Progenitor cell of endocrine pancreas (in vitro differentiated cells): ENCODE measurements at regions not wholly inside any gene's neighbourhood (a gene's known extent, or its start where the extent isn't known, plus 50 kb on each side); places are given as distances from the start of the nearest gene placed in this dataset.
"Not testable (repeated sequence)": the region's sequence is repeated elsewhere in the genome, so short reads cannot be mapped to it uniquely, and the experiment has no call there.

Experiments used
- DNase-seq: peaks from one replicate; pipeline ENCODE4 v3.0.0; 2021; ENCODE audit warnings: low spot score; ENCODE audit not compliant: unreplicated experiment
- H3K27ac Mint-ChIP-seq: 2 replicates; pipeline ENCODE4 v1.8.0; 2021; ENCODE audit warnings: mild to moderate bottlenecking, moderate library complexity, mixed read lengths
- H3K27me3 Mint-ChIP-seq: 2 replicates; pipeline ENCODE4 v1.8.0; 2021; ENCODE audit warnings: mixed read lengths
- H3K36me3 Mint-ChIP-seq: 2 replicates; pipeline ENCODE4 v1.8.0; 2022; ENCODE audit warnings: mixed read lengths; ENCODE audit not compliant: insufficient read depth
- H3K4me1 Mint-ChIP-seq: 2 replicates; pipeline ENCODE4 v1.8.0; 2021; ENCODE audit warnings: low read depth, mixed read lengths
- H3K4me3 Mint-ChIP-seq: 2 replicates; pipeline ENCODE4 v1.8.0; 2021; ENCODE audit warnings: low read depth, mild to moderate bottlenecking, moderate library complexity, mixed read lengths
- H3K9me3 Mint-ChIP-seq: 2 replicates; pipeline ENCODE4 v1.8.0; 2021; ENCODE audit warnings: low read depth, mixed read lengths
- CTCF ChIP-seq: fragments of 200-600 bp; sonication (generic); IDR thresholded peaks from one replicate; pipeline ENCODE4 v1.5.0; 2021; ENCODE audit warnings: antibody characterized with exemption, mild to moderate bottlenecking; ENCODE audit not compliant: unreplicated experiment

- H3K9me3 Mint-ChIP-seq, result no peaks in the 10 kb centered on the region
- no peak for TF ChIP-seq CTCF
- no peak overlapping the region for H3K27ac Mint-ChIP-seq
- no peak overlapping the region for H3K4me3 Mint-ChIP-seq
- no peak for DNase-seq
- H3K4me1 Mint-ChIP-seq, result peaks cover 5% of the 10 kb centered on the region
- no peaks in the 10 kb centered on the region for H3K36me3 Mint-ChIP-seq
- H3K27me3 Mint-ChIP-seq, result no peaks in the 10 kb centered on the region
These were observed 140.9 kb downstream of the MRPS30 start for GRCh38 chr5:44949687-44950086.

GRCh38 chr5:44951371-44951770 is 142.6 kb downstream of the MRPS30 start:
- H3K27ac Mint-ChIP-seq, result no peak overlapping the region
- no peak for TF ChIP-seq CTCF
- no peaks in the 10 kb centered on the region for H3K27me3 Mint-ChIP-seq
- no peaks in the 10 kb centered on the region for H3K9me3 Mint-ChIP-seq
- DNase-seq, result no peak
- peaks cover 5% of the 10 kb centered on the region for H3K4me1 Mint-ChIP-seq
- no peaks in the 10 kb centered on the region for H3K36me3 Mint-ChIP-seq
- no peak overlapping the region for H3K4me3 Mint-ChIP-seq

- TF ChIP-seq CTCF, result peak; percentile 79
- Mint-ChIP-seq H3K4me3 (no peak overlapping the region), H3K4me1 (peaks cover 5% of the 10 kb centered on the region), H3K27ac (no peak overlapping the region), H3K9me3 (no peaks in the 10 kb centered on the region), H3K27me3 (no peaks in the 10 kb centered on the region), H3K36me3 (no peaks in the 10 kb centered on the region)
- DNase-seq, result no peak
These were observed 143.6 kb downstream of the MRPS30 start for GRCh38 chr5:44952376-44952775.

GRCh38 chr5:44953078-44953477 is 144.3 kb downstream of the MRPS30 start:
- H3K9me3 Mint-ChIP-seq, result no peaks in the 10 kb centered on the region
- no peak overlapping the region for H3K27ac Mint-ChIP-seq
- DNase-seq, result no peak
- peaks cover 5% of the 10 kb centered on the region for H3K4me1 Mint-ChIP-seq
- no peak for TF ChIP-seq CTCF
- no peaks in the 10 kb centered on the region for H3K36me3 Mint-ChIP-seq
- no peak overlapping the region for H3K4me3 Mint-ChIP-seq
- H3K27me3 Mint-ChIP-seq, result no peaks in the 10 kb centered on the region

- H3K4me1 Mint-ChIP-seq, DNase-seq, H3K27ac Mint-ChIP-seq, H3K9me3 Mint-ChIP-seq, H3K27me3 Mint-ChIP-seq, H3K36me3 Mint-ChIP-seq, H3K4me3 Mint-ChIP-seq: not testable (repeated sequence)
These were observed 150.3 kb downstream of the MRPS30 start for GRCh38 chr5:44958943-44959454.

GRCh38 chr5:44969825-44970224 is 161.1 kb downstream of the MRPS30 start:
- no peak for DNase-seq
- Mint-ChIP-seq H3K4me1 (no peaks in the 10 kb centered on the region), H3K4me3 (no peak overlapping the region), H3K27me3 (no peaks in the 10 kb centered on the region), H3K9me3 (no peaks in the 10 kb centered on the region), H3K36me3 (no peaks in the 10 kb centered on the region), H3K27ac (no peak overlapping the region)
- no peak for TF ChIP-seq CTCF

GRCh38 chr5:44970963-44971362 is 162.2 kb downstream of the MRPS30 start:
- not testable (repeated sequence) for DNase-seq, H3K27ac Mint-ChIP-seq, H3K27me3 Mint-ChIP-seq

More at GRCh38 chr5:44970963-44971362, 162.2 kb downstream of the MRPS30 start:
- not testable (repeated sequence) for H3K4me1 Mint-ChIP-seq, H3K36me3 Mint-ChIP-seq, H3K9me3 Mint-ChIP-seq, H3K4me3 Mint-ChIP-seq
